ENCODE measurements at regions not wholly inside any gene's neighbourhood (a gene's known extent, or its start where the extent isn't known, plus 50 kb on each side); places are given as distances from the start of the nearest gene placed in this dataset.
"Not testable (repeated sequence)": the region's sequence is repeated elsewhere in the genome, so short reads cannot be mapped to it uniquely, and the experiment has no call there.

DNA sequence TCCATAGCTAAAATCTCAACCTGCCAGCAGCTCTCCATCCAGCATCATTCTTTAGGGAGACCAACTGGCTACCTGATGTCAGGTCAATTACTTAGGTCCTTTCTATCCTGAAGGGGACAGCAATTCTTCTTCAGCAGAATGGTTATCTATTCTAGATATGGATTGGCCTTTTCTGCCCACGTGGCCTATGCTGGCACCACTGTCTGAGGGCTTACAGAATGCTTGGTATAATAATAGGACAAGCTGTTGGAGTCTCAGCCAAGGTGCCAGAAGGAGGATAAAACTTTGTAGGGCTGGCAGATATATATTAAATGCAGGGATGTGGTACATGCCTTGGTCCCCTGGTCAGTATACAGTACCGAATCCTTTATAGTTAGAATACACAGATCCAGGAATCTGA is 89.8 kb upstream of the C1GALT1C1 start:
- ChIA-PET POLR2A (no interaction called here), RAD21 (ENCODE audit: low non-redundant PET in 1 of 2, low total read pairs in 2 of 2, uncharacterized antibody in 2 of 2, unreplicated experiment in 2 of 2) (no interaction called here), CTCF (no interaction called here)
- Histone ChIP-seq H3K4me3 (replicated peaks in 1 of 2; ENCODE audit: low read depth in 1 of 2, low read length in 2 of 2) (no peak overlapping the region), H3K4me1 (ENCODE audit: control insufficient read depth in 1 of 2, insufficient read depth in 2 of 2, low read length in 2 of 2) (no peaks in the 10 kb centered on the region), H3K9ac (ENCODE audit: low read length) (no peak overlapping the region), H3K9me3 (ENCODE audit: control insufficient read depth in 1 of 2, insufficient read depth in 1 of 2, low read depth in 1 of 2, low read length in 2 of 2) (no peaks in the 10 kb centered on the region), H3K79me2 (ENCODE audit: insufficient read depth, low read length) (no peaks in the 10 kb centered on the region), H3K4me2 (ENCODE audit: low read length) (no peak overlapping the region), H3K27ac (ENCODE audit: low read depth, low read length) (no peak overlapping the region), H3K36me3 (ENCODE audit: control insufficient read depth in 1 of 2, insufficient read depth in 2 of 2, low read length in 2 of 2) (no peaks in the 10 kb centered on the region), H2AFZ (ENCODE audit: low read depth, low read length, poor library complexity, severe bottlenecking) (no peak overlapping the region), H3K27me3 (ENCODE audit: insufficient read depth, low read length) (no peaks in the 10 kb centered on the region), H3K9me2 (ENCODE audit: insufficient read depth) (no peaks in the 10 kb centered on the region), H4K20me1 (ENCODE audit: insufficient read depth) (no peaks in the 10 kb centered on the region)
- no TSS peak for BruUV-seq (replicated peaks)
- ATAC-seq (no peak), DNase-seq (ENCODE audit: low read depth, low spot score) (no peak)
- TF ChIP-seq EGR1 (IDR thresholded peaks at IDR 0.05; ENCODE audit: low read depth) (no peak), TCF7L2 (IDR thresholded peaks at IDR 0.05; ENCODE audit: borderline replicate concordance, extremely low read depth, insufficient read depth, insufficient read length) (no peak), SIN3A (IDR thresholded peaks at IDR 0.05; ENCODE audit: low read depth) (no peak), EZH2 (IDR thresholded peaks at IDR 0.05) (no peak), RAD21 (IDR thresholded peaks at IDR 0.05; ENCODE audit: low read depth) (no peak), POLR2AphosphoS5 (IDR thresholded peaks at IDR 0.05; ENCODE audit: low read depth, low read length) (no peak), JUND (IDR thresholded peaks at IDR 0.05) (no peak)
- TF ChIP-seq, protein P1, sequence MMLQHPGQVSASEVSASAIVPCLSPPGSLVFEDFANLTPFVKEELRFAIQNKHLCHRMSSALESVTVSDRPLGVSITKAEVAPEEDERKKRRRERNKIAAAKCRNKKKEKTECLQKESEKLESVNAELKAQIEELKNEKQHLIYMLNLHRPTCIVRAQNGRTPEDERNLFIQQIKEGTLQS (IDR thresholded peaks at IDR 0.05): no peak
- intact Hi-C loops (cut with micrococcal nuclease): no loop called here

DNA sequence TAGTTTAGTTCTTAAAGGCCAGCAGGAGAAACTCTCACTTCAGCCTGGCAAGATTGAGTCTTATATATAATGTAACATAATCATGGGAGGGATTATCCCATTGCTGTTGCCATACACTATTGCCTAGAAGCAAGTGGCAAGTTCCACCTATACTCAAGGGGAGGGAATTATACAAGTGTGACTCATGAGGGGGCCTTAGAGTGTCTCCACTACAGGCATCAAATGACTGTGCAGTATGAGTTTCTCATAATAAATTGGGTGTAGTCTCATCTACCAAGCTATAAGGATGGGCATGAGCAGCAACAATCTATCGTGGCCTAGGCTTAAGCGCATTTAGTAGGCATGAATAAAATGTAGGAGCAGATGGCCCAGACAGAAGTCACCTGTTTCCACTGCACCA is 89.1 kb upstream of the C1GALT1C1 start:
- Histone ChIP-seq H3K36me3 (ENCODE audit: control insufficient read depth in 1 of 2, insufficient read depth in 2 of 2, low read length in 2 of 2) (no peaks in the 10 kb centered on the region), H2AFZ (ENCODE audit: low read depth, low read length, poor library complexity, severe bottlenecking) (no peak overlapping the region), H3K27me3 (ENCODE audit: insufficient read depth, low read length) (no peaks in the 10 kb centered on the region), H3K9me3 (ENCODE audit: control insufficient read depth in 1 of 2, insufficient read depth in 1 of 2, low read depth in 1 of 2, low read length in 2 of 2) (no peaks in the 10 kb centered on the region), H3K9me2 (ENCODE audit: insufficient read depth) (no peaks in the 10 kb centered on the region), H3K9ac (ENCODE audit: low read length) (no peak overlapping the region), H4K20me1 (ENCODE audit: insufficient read depth) (no peaks in the 10 kb centered on the region), H3K27ac (ENCODE audit: low read depth, low read length) (no peak overlapping the region), H3K4me2 (ENCODE audit: low read length) (no peak overlapping the region), H3K79me2 (ENCODE audit: insufficient read depth, low read length) (no peaks in the 10 kb centered on the region), H3K4me1 (ENCODE audit: control insufficient read depth in 1 of 2, insufficient read depth in 2 of 2, low read length in 2 of 2) (no peaks in the 10 kb centered on the region), H3K4me3 (replicated peaks in 1 of 2; ENCODE audit: low read depth in 1 of 2, low read length in 2 of 2) (no peak overlapping the region)
- DNase-seq (ENCODE audit: low read depth, low spot score) (no peak), ATAC-seq (no peak)
- ChIA-PET RAD21 (ENCODE audit: low non-redundant PET in 1 of 2, low total read pairs in 2 of 2, uncharacterized antibody in 2 of 2, unreplicated experiment in 2 of 2) (no interaction called here), CTCF (no interaction called here), POLR2A (no interaction called here)
- TF ChIP-seq POLR2AphosphoS5 (IDR thresholded peaks at IDR 0.05; ENCODE audit: low read depth, low read length): no peak
- TF ChIP-seq, protein P2, sequence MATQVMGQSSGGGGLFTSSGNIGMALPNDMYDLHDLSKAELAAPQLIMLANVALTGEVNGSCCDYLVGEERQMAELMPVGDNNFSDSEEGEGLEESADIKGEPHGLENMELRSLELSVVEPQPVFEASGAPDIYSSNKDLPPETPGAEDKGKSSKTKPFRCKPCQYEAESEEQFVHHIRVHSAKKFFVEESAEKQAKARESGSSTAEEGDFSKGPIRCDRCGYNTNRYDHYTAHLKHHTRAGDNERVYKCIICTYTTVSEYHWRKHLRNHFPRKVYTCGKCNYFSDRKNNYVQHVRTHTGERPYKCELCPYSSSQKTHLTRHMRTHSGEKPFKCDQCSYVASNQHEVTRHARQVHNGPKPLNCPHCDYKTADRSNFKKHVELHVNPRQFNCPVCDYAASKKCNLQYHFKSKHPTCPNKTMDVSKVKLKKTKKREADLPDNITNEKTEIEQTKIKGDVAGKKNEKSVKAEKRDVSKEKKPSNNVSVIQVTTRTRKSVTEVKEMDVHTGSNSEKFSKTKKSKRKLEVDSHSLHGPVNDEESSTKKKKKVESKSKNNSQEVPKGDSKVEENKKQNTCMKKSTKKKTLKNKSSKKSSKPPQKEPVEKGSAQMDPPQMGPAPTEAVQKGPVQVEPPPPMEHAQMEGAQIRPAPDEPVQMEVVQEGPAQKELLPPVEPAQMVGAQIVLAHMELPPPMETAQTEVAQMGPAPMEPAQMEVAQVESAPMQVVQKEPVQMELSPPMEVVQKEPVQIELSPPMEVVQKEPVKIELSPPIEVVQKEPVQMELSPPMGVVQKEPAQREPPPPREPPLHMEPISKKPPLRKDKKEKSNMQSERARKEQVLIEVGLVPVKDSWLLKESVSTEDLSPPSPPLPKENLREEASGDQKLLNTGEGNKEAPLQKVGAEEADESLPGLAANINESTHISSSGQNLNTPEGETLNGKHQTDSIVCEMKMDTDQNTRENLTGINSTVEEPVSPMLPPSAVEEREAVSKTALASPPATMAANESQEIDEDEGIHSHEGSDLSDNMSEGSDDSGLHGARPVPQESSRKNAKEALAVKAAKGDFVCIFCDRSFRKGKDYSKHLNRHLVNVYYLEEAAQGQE (IDR thresholded peaks at IDR 0.05; ENCODE audit: low read depth): no peak
- no peak for TF ChIP-seq EGR1 (IDR thresholded peaks at IDR 0.05; ENCODE audit: low read depth)
- intact Hi-C loops (cut with micrococcal nuclease): no loop called here
- BruUV-seq (replicated peaks): no TSS peak

DNA sequence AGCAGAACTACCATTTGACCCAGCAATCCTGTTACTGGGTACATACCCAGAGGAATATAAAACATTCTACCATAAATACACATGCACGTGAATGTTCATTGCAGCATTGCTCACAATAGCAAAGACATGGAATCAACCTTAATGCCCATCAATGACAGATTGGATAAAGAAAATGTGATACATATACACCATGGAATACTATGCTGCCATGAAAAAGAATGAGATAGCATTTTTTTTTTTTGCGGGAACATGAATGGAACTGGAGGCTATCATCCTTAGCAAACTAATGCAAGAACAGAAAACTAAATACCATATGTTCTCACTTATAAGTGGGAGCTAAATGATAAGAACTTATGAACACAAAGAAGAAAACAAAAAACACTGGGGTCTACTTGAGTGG is 72.5 kb upstream of the C1GALT1C1 start:
- H4K20me1 ChIP-seq (ENCODE audit: insufficient read depth); CTCF ChIA-PET; H3K4me3 ChIP-seq (replicated peaks in 1 of 2; ENCODE audit: low read depth in 1 of 2, low read length in 2 of 2); H3K9ac ChIP-seq (ENCODE audit: low read length); H3K9me3 ChIP-seq (ENCODE audit: control insufficient read depth in 1 of 2, insufficient read depth in 1 of 2, low read depth in 1 of 2, low read length in 2 of 2); ATAC-seq; H3K79me2 ChIP-seq (ENCODE audit: insufficient read depth, low read length); H3K27me3 ChIP-seq (ENCODE audit: insufficient read depth, low read length); H3K27ac ChIP-seq (ENCODE audit: low read depth, low read length); intact Hi-C loops (cut with micrococcal nuclease); H3K36me3 ChIP-seq (ENCODE audit: control insufficient read depth in 1 of 2, insufficient read depth in 2 of 2, low read length in 2 of 2); H3K4me2 ChIP-seq (ENCODE audit: low read length); DNase-seq (ENCODE audit: low read depth, low spot score); POLR2A ChIA-PET; RAD21 ChIA-PET (ENCODE audit: low non-redundant PET in 1 of 2, low total read pairs in 2 of 2, uncharacterized antibody in 2 of 2, unreplicated experiment in 2 of 2); H2AFZ ChIP-seq (ENCODE audit: low read depth, low read length, poor library complexity, severe bottlenecking); BruUV-seq (replicated peaks); H3K4me1 ChIP-seq (ENCODE audit: control insufficient read depth in 1 of 2, insufficient read depth in 2 of 2, low read length in 2 of 2); H3K9me2 ChIP-seq (ENCODE audit: insufficient read depth): not testable (repeated sequence)

Data from HCT116 (cell line).